AG04449 (cell line): ENCODE measurements at regions not wholly inside any gene's neighbourhood (a gene's known extent, or its start where the extent isn't known, plus 50 kb on each side); places are given as distances from the start of the nearest gene placed in this dataset.

Experiments used
- CTCF ChIA-PET: fragments of 350-600 bp; formaldehyde crosslinking; extraction: SDS; loops from one replicate; lab custom pipeline; 2021; ENCODE audit warnings: antibody characterized with exemption; lab: Yijun Ruan, JAX
- POLR2A ChIA-PET: fragments of 400-600, 350-600 bp; formaldehyde crosslinking; extraction: SDS; loops from one replicate; lab custom pipeline; 2020; ENCODE audit warnings: antibody characterized with exemption, inconsistent platforms; lab: Yijun Ruan, JAX
- DNase-seq: peaks from one replicate; pipeline ENCODE4 v3.0.0-alpha.2; 2010; ENCODE audit warnings: low read depth, low spot score
- H3K4me3 ChIP-seq: 2 replicates; pipeline ENCODE4 v1.5.1; 2011; ENCODE audit warnings: low read depth, mild to moderate bottlenecking, control low read depth, low read length
- TF ChIP-seq, protein P1 (sequence below): IDR thresholded peaks from one replicate; pipeline ENCODE4 v1.5.1; 2011; ENCODE audit warnings: mild to moderate bottlenecking, moderate library complexity, low read length, control low read depth, inconsistent platforms; ENCODE audit not compliant: insufficient read depth; ENCODE audit errors: missing control alignments

- no peak overlapping the region for H3K4me3 ChIP-seq
- no peak for DNase-seq
- TF ChIP-seq, protein P1, sequence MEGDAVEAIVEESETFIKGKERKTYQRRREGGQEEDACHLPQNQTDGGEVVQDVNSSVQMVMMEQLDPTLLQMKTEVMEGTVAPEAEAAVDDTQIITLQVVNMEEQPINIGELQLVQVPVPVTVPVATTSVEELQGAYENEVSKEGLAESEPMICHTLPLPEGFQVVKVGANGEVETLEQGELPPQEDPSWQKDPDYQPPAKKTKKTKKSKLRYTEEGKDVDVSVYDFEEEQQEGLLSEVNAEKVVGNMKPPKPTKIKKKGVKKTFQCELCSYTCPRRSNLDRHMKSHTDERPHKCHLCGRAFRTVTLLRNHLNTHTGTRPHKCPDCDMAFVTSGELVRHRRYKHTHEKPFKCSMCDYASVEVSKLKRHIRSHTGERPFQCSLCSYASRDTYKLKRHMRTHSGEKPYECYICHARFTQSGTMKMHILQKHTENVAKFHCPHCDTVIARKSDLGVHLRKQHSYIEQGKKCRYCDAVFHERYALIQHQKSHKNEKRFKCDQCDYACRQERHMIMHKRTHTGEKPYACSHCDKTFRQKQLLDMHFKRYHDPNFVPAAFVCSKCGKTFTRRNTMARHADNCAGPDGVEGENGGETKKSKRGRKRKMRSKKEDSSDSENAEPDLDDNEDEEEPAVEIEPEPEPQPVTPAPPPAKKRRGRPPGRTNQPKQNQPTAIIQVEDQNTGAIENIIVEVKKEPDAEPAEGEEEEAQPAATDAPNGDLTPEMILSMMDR, result no peak
- ChIA-PET POLR2A (no interaction called here), CTCF (no interaction called here)
These were observed 250.9 kb downstream of the FBXO15 start for GRCh38 chr18:73896685-73897084.

- DNase-seq, result no peak
- ChIA-PET CTCF (interaction anchor here (0.7 kb wide), 1 partner anchor 21 kb away, joined by 3 read pairs; no protein-coding TSS in a partner anchor), POLR2A (no interaction called here)
- H3K4me3 ChIP-seq, result no peak overlapping the region
- TF ChIP-seq, protein P1, result no peak
These were observed 251.9 kb downstream of the FBXO15 start for GRCh38 chr18:73895701-73896100.

DNA sequence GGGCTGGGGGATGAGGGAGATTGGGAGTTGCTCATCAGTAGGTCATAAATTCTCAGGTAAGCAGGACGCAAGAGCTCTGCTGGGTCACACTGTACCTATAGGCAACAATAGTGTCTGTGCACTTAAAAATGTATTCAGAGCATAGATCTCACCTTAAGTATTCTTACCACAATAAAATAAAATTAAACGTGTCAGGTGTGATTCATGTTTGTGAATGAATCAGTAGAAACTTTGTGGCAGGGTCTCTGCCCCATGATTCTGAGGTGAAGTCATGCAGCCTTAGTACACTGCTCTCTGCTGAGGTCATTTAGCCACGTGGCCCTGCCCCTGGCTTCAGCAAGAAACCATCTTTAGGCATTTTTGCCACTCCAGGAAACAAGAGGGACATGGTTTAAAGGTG is 253.8 kb downstream of the FBXO15 start:
- POLR2A ChIA-PET, result no interaction called here
- TF ChIP-seq, protein P1, result no peak
- no peak for DNase-seq
- no peak overlapping the region for H3K4me3 ChIP-seq
- CTCF ChIA-PET, result no interaction called here

DNA sequence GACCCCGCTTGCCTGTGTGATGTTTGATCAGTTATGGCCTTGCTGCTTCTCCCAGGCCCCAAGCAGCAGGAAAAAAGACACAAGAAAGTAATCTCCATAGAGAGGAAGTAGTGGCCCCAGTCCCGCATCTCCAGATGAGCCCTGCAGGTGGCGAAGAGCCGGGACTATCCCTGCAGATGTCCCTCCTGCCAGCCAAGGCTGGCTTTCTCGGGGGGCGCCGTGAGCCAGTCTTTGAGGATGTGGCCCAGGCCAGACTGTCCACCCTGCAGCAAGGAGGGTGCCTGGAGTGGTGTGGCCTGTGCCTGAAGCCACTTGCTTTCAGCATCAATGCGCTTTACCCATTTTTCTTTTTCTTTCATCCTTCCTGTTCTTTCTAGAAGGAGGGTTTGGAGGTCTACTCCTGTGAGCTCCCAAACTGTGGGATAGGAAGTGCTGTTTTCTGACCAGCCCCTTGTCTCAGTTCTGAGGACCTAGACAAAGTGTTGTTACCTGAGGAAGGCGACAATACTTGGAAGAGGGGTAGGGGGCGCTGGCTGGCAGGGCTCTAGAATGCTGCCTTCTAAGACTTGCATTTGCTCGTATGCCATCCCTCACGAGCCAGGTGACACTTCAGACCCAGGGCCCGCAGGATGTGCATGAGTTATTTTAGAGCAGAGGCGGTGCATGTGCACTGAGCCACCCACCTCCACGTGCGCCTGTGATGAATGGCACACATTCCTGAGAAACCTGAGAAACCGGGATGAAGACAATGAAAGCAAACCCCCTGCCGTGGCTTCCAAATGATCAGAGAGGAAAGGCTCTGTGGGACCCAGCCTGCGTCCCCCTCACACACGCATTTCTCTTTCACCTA is 255.8 kb downstream of the FBXO15 start:
- POLR2A ChIA-PET, result no interaction called here
- H3K4me3 ChIP-seq, result no peak overlapping the region
- TF ChIP-seq, protein P1, result peak; percentile 3
- CTCF ChIA-PET, result interaction anchor here (1.3 kb wide), 1 partner anchor 10 kb away, joined by 4 read pairs; no protein-coding TSS in a partner anchor
- no peak for DNase-seq

- POLR2A ChIA-PET, result no interaction called here
- TF ChIP-seq, protein P1, result no peak
- CTCF ChIA-PET, result no interaction called here
- DNase-seq, result no peak
- no peak overlapping the region for H3K4me3 ChIP-seq
These were observed 259.1 kb downstream of the FBXO15 start for GRCh38 chr18:73888565-73888964.

GRCh38 chr18:73887801-73888200 is 259.8 kb downstream of the FBXO15 start:
- DNase-seq, result no peak
- ChIA-PET CTCF (no interaction called here), POLR2A (no interaction called here)
- H3K4me3 ChIP-seq, result no peak overlapping the region
- TF ChIP-seq, protein P1, result no peak
